IMR-90 (cell line): ENCODE measurements at regions not wholly inside any gene's neighbourhood (a gene's known extent, or its start where the extent isn't known, plus 50 kb on each side); places are given as distances from the start of the nearest gene placed in this dataset.

Source experiments
- CEBPB ChIP-seq: IDR thresholded peaks from 2 replicates; pipeline ENCODE4 v1.6.1; 2012; ENCODE audit warnings: low read depth, low read length, improper control_type of control experiment
- CHD1 ChIP-seq: IDR thresholded peaks from 2 replicates; pipeline ENCODE4 v1.6.1; 2012; ENCODE audit warnings: low read depth, low read length, improper control_type of control experiment
- FOS ChIP-seq: fragments of 150-350 bp; IDR thresholded peaks from 2 replicates; pipeline ENCODE4 v1.6.1; 2016; ENCODE audit warnings: low read depth, low read length
- MAFK ChIP-seq: IDR thresholded peaks from 2 replicates; pipeline ENCODE4 v1.6.1; 2012; ENCODE audit warnings: low read depth, low read length, improper control_type of control experiment
- MXI1 ChIP-seq: IDR thresholded peaks from 2 replicates; pipeline ENCODE4 v1.6.1; 2012; ENCODE audit warnings: low read depth, mild to moderate bottlenecking, low read length, moderate library complexity, borderline replicate concordance
- NFE2L2 ChIP-seq: fragments of 150-350 bp; IDR thresholded peaks from 2 replicates; pipeline ENCODE4 v1.6.1; 2016; ENCODE audit warnings: low read depth, mild to moderate bottlenecking, low read length
- POLR2A ChIP-seq: IDR thresholded peaks from 2 replicates; pipeline ENCODE4 v1.6.1; 2012; ENCODE audit warnings: mild to moderate bottlenecking, low read depth, low read length
- RCOR1 ChIP-seq: IDR thresholded peaks from 2 replicates; pipeline ENCODE4 v1.6.1; 2012; ENCODE audit warnings: mild to moderate bottlenecking, low read length, improper control_type of control experiment; ENCODE audit not compliant: insufficient replicate concordance
- RFX5 ChIP-seq: IDR thresholded peaks from 2 replicates; pipeline ENCODE4 v1.8.0; 2012; ENCODE audit warnings: low read depth, mild to moderate bottlenecking, low read length, moderate library complexity
- SMC3 ChIP-seq: fragments of 150-350 bp; IDR thresholded peaks from 2 replicates; pipeline ENCODE4 v1.6.1; 2016; ENCODE audit warnings: low read depth, mild to moderate bottlenecking, antibody characterized with exemption, low read length, moderate library complexity
- TF ChIP-seq, protein P1 (sequence below): conservative IDR thresholded peaks from 2 replicates; pipeline ENCODE4 v1.5.1; 2012; ENCODE audit warnings: mild to moderate bottlenecking, low read depth, low read length, improper control_type of control experiment
- TF ChIP-seq, protein P2 (sequence below): fragments of 150-350 bp; IDR thresholded peaks from 2 replicates; pipeline ENCODE4 v1.6.1; 2017; ENCODE audit warnings: mild to moderate bottlenecking, antibody characterized with exemption, low read length, low read depth
- TF ChIP-seq, protein P3 (sequence below): fragments of 150-350 bp; IDR thresholded peaks from 2 replicates; pipeline ENCODE4 v1.6.1; 2016; ENCODE audit warnings: low read depth, mild to moderate bottlenecking, low read length, moderate library complexity, borderline replicate concordance

DNA sequence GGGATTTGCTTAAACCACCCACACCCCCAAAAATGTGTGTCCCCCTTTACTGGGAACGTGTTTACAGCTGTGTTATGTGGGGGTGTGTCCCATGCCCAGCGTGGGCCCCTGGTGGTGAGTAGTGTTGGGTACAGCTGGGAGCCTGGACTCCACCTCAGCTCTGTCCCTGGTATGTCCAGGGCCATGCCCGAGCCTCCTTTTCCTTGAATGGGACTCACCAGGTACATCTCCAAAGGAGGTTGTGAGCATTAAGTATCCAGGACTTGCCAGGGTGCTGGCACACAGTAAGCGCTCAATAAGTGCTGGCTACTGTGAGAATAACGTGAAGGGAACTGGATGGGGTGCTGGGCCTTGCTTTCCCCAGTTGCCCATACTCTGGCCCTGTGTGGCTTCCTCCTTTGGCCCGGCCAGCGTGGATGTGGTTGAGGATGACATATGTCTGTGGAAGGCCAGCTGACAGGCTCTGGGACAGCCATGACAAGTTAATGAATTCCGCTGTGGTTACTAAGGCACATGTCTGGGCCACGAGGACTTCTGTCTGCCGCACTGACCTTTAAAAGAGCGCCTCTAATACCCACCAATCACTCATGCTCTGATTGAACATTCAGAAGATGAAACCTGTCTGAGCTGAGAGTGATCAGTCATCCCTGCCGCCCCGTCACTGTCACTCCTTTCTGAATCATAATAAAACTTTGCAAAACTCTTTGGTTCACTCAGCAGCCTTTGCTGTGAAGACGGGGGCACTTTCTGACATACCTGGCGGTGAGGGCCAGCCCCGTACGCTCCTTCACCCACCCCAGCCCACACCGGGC, 74.7 kb downstream of the DIO3 start:
- TF ChIP-seq, protein P1, sequence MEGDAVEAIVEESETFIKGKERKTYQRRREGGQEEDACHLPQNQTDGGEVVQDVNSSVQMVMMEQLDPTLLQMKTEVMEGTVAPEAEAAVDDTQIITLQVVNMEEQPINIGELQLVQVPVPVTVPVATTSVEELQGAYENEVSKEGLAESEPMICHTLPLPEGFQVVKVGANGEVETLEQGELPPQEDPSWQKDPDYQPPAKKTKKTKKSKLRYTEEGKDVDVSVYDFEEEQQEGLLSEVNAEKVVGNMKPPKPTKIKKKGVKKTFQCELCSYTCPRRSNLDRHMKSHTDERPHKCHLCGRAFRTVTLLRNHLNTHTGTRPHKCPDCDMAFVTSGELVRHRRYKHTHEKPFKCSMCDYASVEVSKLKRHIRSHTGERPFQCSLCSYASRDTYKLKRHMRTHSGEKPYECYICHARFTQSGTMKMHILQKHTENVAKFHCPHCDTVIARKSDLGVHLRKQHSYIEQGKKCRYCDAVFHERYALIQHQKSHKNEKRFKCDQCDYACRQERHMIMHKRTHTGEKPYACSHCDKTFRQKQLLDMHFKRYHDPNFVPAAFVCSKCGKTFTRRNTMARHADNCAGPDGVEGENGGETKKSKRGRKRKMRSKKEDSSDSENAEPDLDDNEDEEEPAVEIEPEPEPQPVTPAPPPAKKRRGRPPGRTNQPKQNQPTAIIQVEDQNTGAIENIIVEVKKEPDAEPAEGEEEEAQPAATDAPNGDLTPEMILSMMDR: no peak
- TF ChIP-seq MXI1: no peak
- TF ChIP-seq, protein P2, sequence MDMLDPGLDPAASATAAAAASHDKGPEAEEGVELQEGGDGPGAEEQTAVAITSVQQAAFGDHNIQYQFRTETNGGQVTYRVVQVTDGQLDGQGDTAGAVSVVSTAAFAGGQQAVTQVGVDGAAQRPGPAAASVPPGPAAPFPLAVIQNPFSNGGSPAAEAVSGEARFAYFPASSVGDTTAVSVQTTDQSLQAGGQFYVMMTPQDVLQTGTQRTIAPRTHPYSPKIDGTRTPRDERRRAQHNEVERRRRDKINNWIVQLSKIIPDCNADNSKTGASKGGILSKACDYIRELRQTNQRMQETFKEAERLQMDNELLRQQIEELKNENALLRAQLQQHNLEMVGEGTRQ: no peak
- TF ChIP-seq, protein P3, sequence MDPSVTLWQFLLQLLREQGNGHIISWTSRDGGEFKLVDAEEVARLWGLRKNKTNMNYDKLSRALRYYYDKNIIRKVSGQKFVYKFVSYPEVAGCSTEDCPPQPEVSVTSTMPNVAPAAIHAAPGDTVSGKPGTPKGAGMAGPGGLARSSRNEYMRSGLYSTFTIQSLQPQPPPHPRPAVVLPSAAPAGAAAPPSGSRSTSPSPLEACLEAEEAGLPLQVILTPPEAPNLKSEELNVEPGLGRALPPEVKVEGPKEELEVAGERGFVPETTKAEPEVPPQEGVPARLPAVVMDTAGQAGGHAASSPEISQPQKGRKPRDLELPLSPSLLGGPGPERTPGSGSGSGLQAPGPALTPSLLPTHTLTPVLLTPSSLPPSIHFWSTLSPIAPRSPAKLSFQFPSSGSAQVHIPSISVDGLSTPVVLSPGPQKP: no peak
- no peak for TF ChIP-seq MAFK
- TF ChIP-seq SMC3: no peak
- no peak for TF ChIP-seq FOS
- no peak for TF ChIP-seq POLR2A
- TF ChIP-seq NFE2L2: no peak
- no peak for TF ChIP-seq CHD1
- no peak for TF ChIP-seq RFX5
- no peak for TF ChIP-seq RCOR1
- no peak for TF ChIP-seq CEBPB
